T-helper 9 cell (primary cell): ENCODE measurements at regions not wholly inside any gene's neighbourhood (a gene's known extent, or its start where the extent isn't known, plus 50 kb on each side); places are given as distances from the start of the nearest gene placed in this dataset.
A peak's percentile ranks its signal among the peaks of the same experiment; 100 is the strongest.
"Not testable (repeated sequence)": the region's sequence is repeated elsewhere in the genome, so short reads cannot be mapped to it uniquely, and the experiment has no call there.

Source experiments
- DNase-seq: peaks from one replicate; pipeline ENCODE4 v3.0.0-alpha.2; 2020

GRCh38 chr21:15442743-15443469, 286.9 kb upstream of the USP25 start:
- no peak for DNase-seq

- DNase-seq: no peak
These were observed 286.1 kb upstream of the USP25 start for GRCh38 chr21:15443740-15444117.

- DNase-seq: no peak
These were observed 285.4 kb upstream of the USP25 start for GRCh38 chr21:15444118-15444960.

GRCh38 chr21:15445327-15445726, 284.5 kb upstream of the USP25 start:
- DNase-seq: no peak

GRCh38 chr21:15446223-15446622, 283.6 kb upstream of the USP25 start:
- DNase-seq: no peak

GRCh38 chr21:15449556-15449955, 280.2 kb upstream of the USP25 start:
- DNase-seq: no peak

- no peak for DNase-seq
These were observed 276.5 kb upstream of the USP25 start for GRCh38 chr21:15453261-15453660.

GRCh38 chr21:15453785-15454184, 276.0 kb upstream of the USP25 start:
- not testable (repeated sequence) for DNase-seq

GRCh38 chr21:15454931-15455330, 274.9 kb upstream of the USP25 start:
- DNase-seq: not testable (repeated sequence)

- no peak for DNase-seq
These were observed 273.8 kb upstream of the USP25 start for GRCh38 chr21:15455819-15456462.

GRCh38 chr21:15457965-15458364, 271.8 kb upstream of the USP25 start:
- DNase-seq: no peak

- DNase-seq: no peak
These were observed 267.7 kb upstream of the USP25 start for GRCh38 chr21:15462092-15462491.

GRCh38 chr21:15466329-15466728, 263.5 kb upstream of the USP25 start:
- no peak for DNase-seq

GRCh38 chr21:15468368-15468767, 261.4 kb upstream of the USP25 start:
- DNase-seq: no peak

GRCh38 chr21:15472108-15473040, 257.4 kb upstream of the USP25 start:
- DNase-seq: no peak

- DNase-seq: not testable (repeated sequence)
These were observed 252.0 kb upstream of the USP25 start for GRCh38 chr21:15477773-15478172.

GRCh38 chr21:15480160-15480559, 249.6 kb upstream of the USP25 start:
- DNase-seq: no peak

GRCh38 chr21:15483138-15483780, 246.5 kb upstream of the USP25 start:
- peak; percentile 66 for DNase-seq

- no peak for DNase-seq
These were observed 243.2 kb upstream of the USP25 start for GRCh38 chr21:15486460-15487195.

- DNase-seq: no peak
These were observed 242.6 kb upstream of the USP25 start for GRCh38 chr21:15487196-15487550.

- DNase-seq: no peak
These were observed 238.7 kb upstream of the USP25 start for GRCh38 chr21:15491100-15491499.
